HCT116 (cell line): ENCODE measurements at regions not wholly inside any gene's neighbourhood (a gene's known extent, or its start where the extent isn't known, plus 50 kb on each side); places are given as distances from the start of the nearest gene placed in this dataset.
A peak's percentile ranks its signal among the peaks of the same experiment; 100 is the strongest.

Experiments used
- ATAC-seq: fragments of 200-7000 bp; cut with Tn5 transposase; 2 replicates; pipeline ENCODE4 v1.9.1; 2020; ENCODE audit warnings: mild to moderate bottlenecking, moderate library complexity
- BruUV-seq: library from RNA; stranded (reverse); fragments of 400-500 nt; replicated peaks from 2 replicates; lab custom pipeline; 2021; lab: Mats Ljungman, UMichigan
- CTCF ChIA-PET: fragments of 300-600 bp; sonication (Branson Sonifier 250); formaldehyde crosslinking; loops from one replicate; lab custom pipeline; 2021; ENCODE audit warnings: antibody characterized with exemption; lab: Charles Lee
- POLR2A ChIA-PET: fragments of 300-600, 350-600 bp; sonication (Branson Sonifier 250); formaldehyde crosslinking; loops from one replicate; lab custom pipeline; 2021; ENCODE audit warnings: antibody characterized with exemption; lab: Charles Lee
- RAD21 ChIA-PET, 2 experiments: fragments of 300-600 bp; sonication (Branson Sonifier 250); formaldehyde crosslinking; loops; one replicate each; lab custom pipeline; 2023; ENCODE audit warnings: low total read pairs in 2 of 2; ENCODE audit not compliant: uncharacterized antibody in 2 of 2, unreplicated experiment in 2 of 2, low non-redundant PET in 1 of 2; lab: Charles Lee
- DNase-seq: peaks from one replicate; pipeline ENCODE4 v3.0.0-alpha.2; 2010; ENCODE audit warnings: low read depth, low spot score
- H2AFZ ChIP-seq: fragments of 200-600 bp; shearing (Covaris generic), sonication (generic); 2 replicates; pipeline ENCODE4 v1.6.1; 2017; ENCODE audit warnings: low read depth, mixed run types, mixed read lengths, antibody characterized with exemption, low read length; ENCODE audit not compliant: poor library complexity, severe bottlenecking
- H3K27ac ChIP-seq: 2 replicates; pipeline ENCODE4 v1.5.1; 2012; ENCODE audit warnings: low read depth, low read length
- H3K27me3 ChIP-seq: fragments of 200-600 bp; sonication (generic); 2 replicates; pipeline ENCODE4 v1.6.1; 2016; ENCODE audit warnings: mixed run types, low read length, mixed read lengths; ENCODE audit not compliant: insufficient read depth
- H3K36me3 ChIP-seq, 2 experiments: fragments of 200-500 bp in 1 of 2; fragments of 200-600 bp in 1 of 2; sonication (Bioruptor generic) in 1 of 2; sonication (generic) in 1 of 2; 2 replicates each; pipeline versions ENCODE4 v1.5.1 to v1.6.1; 2014 to 2016; ENCODE audit warnings: low read length in 2 of 2, inconsistent platforms in 1 of 2, mixed read lengths in 1 of 2, mixed run types in 1 of 2; ENCODE audit not compliant: insufficient read depth in 2 of 2, control insufficient read depth in 1 of 2
- H3K4me1 ChIP-seq, 2 experiments: fragments of 200-600 bp in 1 of 2; sonication (generic) in 1 of 2; 2 replicates each; pipeline versions ENCODE4 v1.5.1 to v1.6.1; 2012 to 2017; ENCODE audit warnings: low read length in 2 of 2, inconsistent platforms in 1 of 2, mild to moderate bottlenecking in 1 of 2, mixed read lengths in 1 of 2, mixed run types in 1 of 2, moderate library complexity in 1 of 2; ENCODE audit not compliant: insufficient read depth in 2 of 2, control insufficient read depth in 1 of 2
- H3K4me2 ChIP-seq: fragments of 200-600 bp; sonication (generic); 2 replicates; pipeline ENCODE4 v1.6.1; 2017; ENCODE audit warnings: mixed run types, low read length, mixed read lengths
- H3K4me3 ChIP-seq, 2 experiments: fragments of 200-600 bp in 1 of 2; sonication (generic) in 1 of 2; replicated peaks in 1 of 2; 2 replicates each; pipeline ENCODE4 v1.5.1; 2011 to 2016; ENCODE audit warnings: low read length in 2 of 2, control low read depth in 1 of 2, low read depth in 1 of 2, mild to moderate bottlenecking in 1 of 2, mixed read lengths in 1 of 2, mixed run types in 1 of 2
- H3K79me2 ChIP-seq: fragments of 200-600 bp; sonication (generic); 2 replicates; pipeline ENCODE4 v1.6.1; 2017; ENCODE audit warnings: mild to moderate bottlenecking, mixed run types, low read length, moderate library complexity, mixed read lengths; ENCODE audit not compliant: insufficient read depth
- H3K9ac ChIP-seq: fragments of 200-600 bp; sonication (generic); 2 replicates; pipeline ENCODE4 v1.6.1; 2016; ENCODE audit warnings: low read length, mixed read lengths
- H3K9me2 ChIP-seq: fragments of 200-600 bp; sonication (generic), shearing (Covaris generic); 2 replicates; pipeline ENCODE4 v1.6.1; 2017; ENCODE audit warnings: mixed run types, mild to moderate bottlenecking, moderate library complexity; ENCODE audit not compliant: insufficient read depth
- H3K9me3 ChIP-seq, 2 experiments: fragments of 200-500 bp in 1 of 2; fragments of 200-600 bp in 1 of 2; sonication (Bioruptor generic) in 1 of 2; sonication (generic) in 1 of 2; 2 replicates each; pipeline ENCODE4 v1.6.1; 2014 to 2017; ENCODE audit warnings: low read length in 2 of 2, mixed read lengths in 2 of 2, inconsistent platforms in 1 of 2, low read depth in 1 of 2, mild to moderate bottlenecking in 1 of 2, mixed run types in 1 of 2, moderate library complexity in 1 of 2; ENCODE audit not compliant: control insufficient read depth in 1 of 2, insufficient read depth in 1 of 2
- H4K20me1 ChIP-seq: fragments of 200-600 bp; sonication (generic), shearing (Covaris generic); 2 replicates; pipeline ENCODE4 v1.6.1; 2017; ENCODE audit warnings: mixed run types, mild to moderate bottlenecking, moderate library complexity; ENCODE audit not compliant: insufficient read depth
- CBX3 ChIP-seq: IDR thresholded peaks from 2 replicates; pipeline ENCODE4 v1.6.1; 2012; ENCODE audit warnings: low read depth
- EZH2 ChIP-seq: fragments of 200-600 bp; sonication (generic); IDR thresholded peaks from 2 replicates; pipeline ENCODE4 v1.6.1; 2017; ENCODE audit warnings: antibody characterized with exemption, mixed run types
- FOSL1 ChIP-seq: IDR thresholded peaks from 2 replicates; pipeline ENCODE4 v1.6.1; 2012; ENCODE audit warnings: low read depth
- JUND ChIP-seq: IDR thresholded peaks from 2 replicates; pipeline ENCODE4 v1.6.1; 2012
- POLR2AphosphoS5 ChIP-seq: IDR thresholded peaks from 2 replicates; pipeline ENCODE4 v1.6.1; 2011; ENCODE audit warnings: mild to moderate bottlenecking, low read depth, low read length, moderate library complexity
- RAD21 ChIP-seq: IDR thresholded peaks from 2 replicates; pipeline ENCODE4 v1.6.1; 2012; ENCODE audit warnings: low read depth, mild to moderate bottlenecking
- SP1 ChIP-seq: IDR thresholded peaks from 2 replicates; pipeline ENCODE4 v1.6.1; 2012; ENCODE audit warnings: low read depth
- SRF ChIP-seq: IDR thresholded peaks from 2 replicates; pipeline ENCODE4 v1.6.1; 2012; ENCODE audit warnings: low read depth
- ZNF274 ChIP-seq: fragments of 200-500 bp; sonication (Bioruptor generic); IDR thresholded peaks from 2 replicates; pipeline ENCODE4 v1.6.1; 2014; ENCODE audit warnings: mild to moderate bottlenecking, low read depth, low read length, inconsistent platforms
- intact Hi-C: fragments of 100-400 bp; cut with micrococcal nuclease; formaldehyde crosslinking; loops from 2 replicates; pipeline ENCODE4 v1.10.0; 2022
- TF ChIP-seq, protein P1 (sequence below), 3 experiments: fragments of 200-600 bp in 1 of 3; sonication (generic) in 1 of 3; IDR thresholded peaks in 2 of 3; conservative IDR thresholded peaks in 1 of 3; 2 replicates each; pipeline ENCODE4 v1.5.1; 2012 to 2017; ENCODE audit warnings: low read depth in 2 of 3, low read length in 2 of 3, antibody characterized with exemption in 1 of 3, borderline replicate concordance in 1 of 3, control low read depth in 1 of 3, mild to moderate bottlenecking in 1 of 3, mixed read lengths in 1 of 3, mixed run types in 1 of 3, moderate library complexity in 1 of 3; ENCODE audit not compliant: insufficient read depth in 1 of 3
- TF ChIP-seq, protein P2 (sequence below): IDR thresholded peaks from 2 replicates; pipeline ENCODE4 v1.6.1; 2012; ENCODE audit warnings: low read depth
- TF ChIP-seq, protein P3 (sequence below): IDR thresholded peaks from 2 replicates; pipeline ENCODE4 v1.6.1; 2012

DNA sequence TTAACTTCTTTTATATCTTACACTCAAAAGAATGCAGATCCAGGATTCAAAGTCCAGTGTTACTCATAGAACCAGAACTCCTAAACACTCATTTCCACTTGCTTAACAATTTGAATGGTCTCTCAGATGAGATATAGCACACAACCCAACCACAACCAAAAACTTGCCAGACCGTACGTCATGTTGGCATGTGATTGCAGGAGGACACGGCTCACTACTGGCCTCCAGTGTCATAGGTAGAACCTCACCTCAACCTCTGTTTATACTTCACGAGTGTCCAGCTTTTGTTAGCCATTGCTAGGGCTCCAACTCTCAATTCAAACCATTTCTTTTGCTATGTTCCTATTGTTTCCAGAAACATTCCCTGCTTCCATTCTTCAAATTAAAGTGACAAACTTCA, 58.5 kb upstream of the PDGFD start:
- POLR2A ChIA-PET, result no interaction called here
- RAD21 ChIA-PET, result no interaction called here
- no TSS peak for BruUV-seq

DNA sequence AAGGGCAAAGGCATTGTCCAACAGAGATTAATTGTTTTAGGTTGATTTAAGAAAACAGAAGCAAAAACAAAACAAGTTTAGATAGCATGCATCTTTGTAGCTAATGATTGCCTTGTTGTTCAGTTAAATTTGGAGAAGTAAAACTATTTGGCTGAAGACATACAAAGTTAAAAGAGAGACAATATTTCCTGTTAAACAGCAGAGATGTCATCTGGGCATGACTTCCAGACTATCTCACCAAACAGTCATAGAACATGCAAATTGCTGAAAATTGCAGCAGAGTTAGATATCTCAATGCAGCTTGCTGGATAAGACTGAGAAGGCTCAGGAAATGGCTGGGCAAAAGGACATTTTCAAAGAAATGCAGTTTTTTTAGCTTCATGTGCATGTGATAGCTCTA, 57.5 kb upstream of the PDGFD start:
- no peaks in the 10 kb centered on the region for H3K36me3 ChIP-seq
- H3K27ac ChIP-seq, result no peak overlapping the region
- RAD21 ChIA-PET, result no interaction called here
- H3K9me2 ChIP-seq, result no peaks in the 10 kb centered on the region
- DNase-seq, result no peak
- intact Hi-C loops, result loop anchor here (5.0 kb wide), 1 partner anchor 1464 kb away; no protein-coding TSS in a partner anchor
- H3K4me3 ChIP-seq, result no peak overlapping the region
- no peaks in the 10 kb centered on the region for H4K20me1 ChIP-seq
- no peaks in the 10 kb centered on the region for H3K27me3 ChIP-seq
- H3K79me2 ChIP-seq, result no peaks in the 10 kb centered on the region
- no peak for ATAC-seq
- no peak overlapping the region for H3K4me2 ChIP-seq
- CTCF ChIA-PET, result no interaction called here
- no peaks in the 10 kb centered on the region for H3K9me3 ChIP-seq
- no TSS peak for BruUV-seq
- H2AFZ ChIP-seq, result no peak overlapping the region
- H3K9ac ChIP-seq, result no peak overlapping the region
- H3K4me1 ChIP-seq, result no peaks in the 10 kb centered on the region
- POLR2A ChIA-PET, result no interaction called here
- TF ChIP-seq CBX3 (no peak), EZH2 (no peak), POLR2AphosphoS5 (no peak), SP1 (no peak), JUND (no peak), ZNF274 (no peak)
- TF ChIP-seq, protein P1, sequence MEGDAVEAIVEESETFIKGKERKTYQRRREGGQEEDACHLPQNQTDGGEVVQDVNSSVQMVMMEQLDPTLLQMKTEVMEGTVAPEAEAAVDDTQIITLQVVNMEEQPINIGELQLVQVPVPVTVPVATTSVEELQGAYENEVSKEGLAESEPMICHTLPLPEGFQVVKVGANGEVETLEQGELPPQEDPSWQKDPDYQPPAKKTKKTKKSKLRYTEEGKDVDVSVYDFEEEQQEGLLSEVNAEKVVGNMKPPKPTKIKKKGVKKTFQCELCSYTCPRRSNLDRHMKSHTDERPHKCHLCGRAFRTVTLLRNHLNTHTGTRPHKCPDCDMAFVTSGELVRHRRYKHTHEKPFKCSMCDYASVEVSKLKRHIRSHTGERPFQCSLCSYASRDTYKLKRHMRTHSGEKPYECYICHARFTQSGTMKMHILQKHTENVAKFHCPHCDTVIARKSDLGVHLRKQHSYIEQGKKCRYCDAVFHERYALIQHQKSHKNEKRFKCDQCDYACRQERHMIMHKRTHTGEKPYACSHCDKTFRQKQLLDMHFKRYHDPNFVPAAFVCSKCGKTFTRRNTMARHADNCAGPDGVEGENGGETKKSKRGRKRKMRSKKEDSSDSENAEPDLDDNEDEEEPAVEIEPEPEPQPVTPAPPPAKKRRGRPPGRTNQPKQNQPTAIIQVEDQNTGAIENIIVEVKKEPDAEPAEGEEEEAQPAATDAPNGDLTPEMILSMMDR (IDR thresholded peaks at IDR 0.05 in 2 of 3, conservative IDR thresholded peaks at IDR 0.05 in 1 of 3; ENCODE audit: borderline replicate concordance in 1 of 3, insufficient read depth in 1 of 3, low read depth in 2 of 3, low read length in 2 of 3), result no peak
- TF ChIP-seq, protein P2, sequence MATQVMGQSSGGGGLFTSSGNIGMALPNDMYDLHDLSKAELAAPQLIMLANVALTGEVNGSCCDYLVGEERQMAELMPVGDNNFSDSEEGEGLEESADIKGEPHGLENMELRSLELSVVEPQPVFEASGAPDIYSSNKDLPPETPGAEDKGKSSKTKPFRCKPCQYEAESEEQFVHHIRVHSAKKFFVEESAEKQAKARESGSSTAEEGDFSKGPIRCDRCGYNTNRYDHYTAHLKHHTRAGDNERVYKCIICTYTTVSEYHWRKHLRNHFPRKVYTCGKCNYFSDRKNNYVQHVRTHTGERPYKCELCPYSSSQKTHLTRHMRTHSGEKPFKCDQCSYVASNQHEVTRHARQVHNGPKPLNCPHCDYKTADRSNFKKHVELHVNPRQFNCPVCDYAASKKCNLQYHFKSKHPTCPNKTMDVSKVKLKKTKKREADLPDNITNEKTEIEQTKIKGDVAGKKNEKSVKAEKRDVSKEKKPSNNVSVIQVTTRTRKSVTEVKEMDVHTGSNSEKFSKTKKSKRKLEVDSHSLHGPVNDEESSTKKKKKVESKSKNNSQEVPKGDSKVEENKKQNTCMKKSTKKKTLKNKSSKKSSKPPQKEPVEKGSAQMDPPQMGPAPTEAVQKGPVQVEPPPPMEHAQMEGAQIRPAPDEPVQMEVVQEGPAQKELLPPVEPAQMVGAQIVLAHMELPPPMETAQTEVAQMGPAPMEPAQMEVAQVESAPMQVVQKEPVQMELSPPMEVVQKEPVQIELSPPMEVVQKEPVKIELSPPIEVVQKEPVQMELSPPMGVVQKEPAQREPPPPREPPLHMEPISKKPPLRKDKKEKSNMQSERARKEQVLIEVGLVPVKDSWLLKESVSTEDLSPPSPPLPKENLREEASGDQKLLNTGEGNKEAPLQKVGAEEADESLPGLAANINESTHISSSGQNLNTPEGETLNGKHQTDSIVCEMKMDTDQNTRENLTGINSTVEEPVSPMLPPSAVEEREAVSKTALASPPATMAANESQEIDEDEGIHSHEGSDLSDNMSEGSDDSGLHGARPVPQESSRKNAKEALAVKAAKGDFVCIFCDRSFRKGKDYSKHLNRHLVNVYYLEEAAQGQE, result no peak
- TF ChIP-seq, protein P3, sequence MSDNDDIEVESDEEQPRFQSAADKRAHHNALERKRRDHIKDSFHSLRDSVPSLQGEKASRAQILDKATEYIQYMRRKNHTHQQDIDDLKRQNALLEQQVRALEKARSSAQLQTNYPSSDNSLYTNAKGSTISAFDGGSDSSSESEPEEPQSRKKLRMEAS, result no peak

More for the DNA sequence above, 58.5 kb upstream of the PDGFD start:
- TF ChIP-seq, protein P1 (IDR thresholded peaks at IDR 0.05 in 2 of 3, conservative IDR thresholded peaks at IDR 0.05 in 1 of 3; ENCODE audit: borderline replicate concordance in 1 of 3, insufficient read depth in 1 of 3, low read depth in 2 of 3, low read length in 2 of 3), result no peak
- TF ChIP-seq RAD21 (0 out of 2 replicates have a peak, but pooled peaks have one; percentile 12), SRF (no peak), EZH2 (no peak), FOSL1 (no peak)
- no peak overlapping the region for H2AFZ ChIP-seq
- H3K27ac ChIP-seq, result no peak overlapping the region
- H3K36me3 ChIP-seq, result no peaks in the 10 kb centered on the region
- H3K4me3 ChIP-seq, result no peak overlapping the region
- no peak overlapping the region for H3K9ac ChIP-seq
- no peak overlapping the region for H3K4me2 ChIP-seq
- H3K9me3 ChIP-seq, result no peaks in the 10 kb centered on the region
- DNase-seq (no peak), ATAC-seq (no peak)
- CTCF ChIA-PET, result no interaction called here
- H3K27me3 ChIP-seq, result no peaks in the 10 kb centered on the region
- intact Hi-C loops, result loop anchor here (5.0 kb wide), 1 partner anchor 1465 kb away; no protein-coding TSS in a partner anchor
- no peaks in the 10 kb centered on the region for H3K79me2 ChIP-seq
- no peaks in the 10 kb centered on the region for H3K4me1 ChIP-seq
- H3K9me2 ChIP-seq, result no peaks in the 10 kb centered on the region
- no peaks in the 10 kb centered on the region for H4K20me1 ChIP-seq
